ENCODE measurements at regions not wholly inside any gene's neighbourhood (a gene's known extent, or its start where the extent isn't known, plus 50 kb on each side); places are given as distances from the start of the nearest gene placed in this dataset.
A peak's percentile ranks its signal among the peaks of the same experiment; 100 is the strongest.

- TF ChIP-seq CTCF (conservative IDR thresholded peaks at IDR 0.05) (no peak), ZFX (IDR thresholded peaks at IDR 0.05) (no peak)
These were observed 371.9 kb downstream of the GABRG1 start for GRCh38 chr4:45751877-45752530.

GRCh38 chr4:45750721-45751120 is 373.1 kb downstream of the GABRG1 start:
- TF ChIP-seq CTCF (conservative IDR thresholded peaks at IDR 0.05) (no peak), ZFX (IDR thresholded peaks at IDR 0.05) (no peak)

More at GRCh38 chr4:45751877-45752530, 371.9 kb downstream of the GABRG1 start:
- no peak overlapping the region for H3K27ac ChIP-seq

GRCh38 chr4:45745741-45746140 is 378.1 kb downstream of the GABRG1 start:
- H3K27ac ChIP-seq, result no peak overlapping the region
- TF ChIP-seq CTCF (conservative IDR thresholded peaks at IDR 0.05) (no peak), ZFX (IDR thresholded peaks at IDR 0.05) (no peak)

More at GRCh38 chr4:45750721-45751120, 373.1 kb downstream of the GABRG1 start:
- H3K27ac ChIP-seq, result no peak overlapping the region

- peak; percentile 40 for TF ChIP-seq CTCF (conservative IDR thresholded peaks at IDR 0.05)
- TF ChIP-seq ZFX (IDR thresholded peaks at IDR 0.05), result no peak
- no peak overlapping the region for H3K27ac ChIP-seq
These were observed 382.0 kb downstream of the GABRG1 start for GRCh38 chr4:45741897-45742296.

- no peak for TF ChIP-seq CTCF (conservative IDR thresholded peaks at IDR 0.05)
- no peak for TF ChIP-seq ZFX (IDR thresholded peaks at IDR 0.05)
These were observed 391.7 kb downstream of the GABRG1 start for GRCh38 chr4:45732161-45732560.

GRCh38 chr4:45716093-45716492 is 407.8 kb downstream of the GABRG1 start:
- H3K27ac ChIP-seq, result no peak overlapping the region
- no peak for TF ChIP-seq CTCF (conservative IDR thresholded peaks at IDR 0.05)
- no peak for TF ChIP-seq ZFX (IDR thresholded peaks at IDR 0.05)

More at GRCh38 chr4:45732161-45732560, 391.7 kb downstream of the GABRG1 start:
- no peak overlapping the region for H3K27ac ChIP-seq

GRCh38 chr4:45713996-45714395 is 409.9 kb downstream of the GABRG1 start:
- no peak for TF ChIP-seq CTCF (conservative IDR thresholded peaks at IDR 0.05)
- TF ChIP-seq ZFX (IDR thresholded peaks at IDR 0.05), result no peak

More at GRCh38 chr4:45713996-45714395, 409.9 kb downstream of the GABRG1 start:
- H3K27ac ChIP-seq, result no peak overlapping the region
